DMS 273 treated with DMSO at 0.1 percent for 48 hours (cell line): ENCODE measurements at regions not wholly inside any gene's neighbourhood (a gene's known extent, or its start where the extent isn't known, plus 50 kb on each side); places are given as distances from the start of the nearest gene placed in this dataset.

Experiments
- DNase-seq: peaks from one replicate; lab custom pipeline; 2025; lab: John Stamatoyannopoulos, UW

- DNase-seq, result no peak
These were observed 753.2 kb downstream of the ARAP2 start for GRCh38 chr4:35491093-35491492.

GRCh38 chr4:35493977-35494376 lies 750.3 kb downstream of the ARAP2 start:
- DNase-seq, result no peak

- no peak for DNase-seq
These were observed 749.4 kb downstream of the ARAP2 start for GRCh38 chr4:35494955-35495354.

GRCh38 chr4:35500812-35501211 lies 743.5 kb downstream of the ARAP2 start:
- no peak for DNase-seq

- no peak for DNase-seq
These were observed 740.9 kb downstream of the ARAP2 start for GRCh38 chr4:35503435-35503834.

- no peak for DNase-seq
These were observed 738.2 kb downstream of the ARAP2 start for GRCh38 chr4:35506161-35506560.

GRCh38 chr4:35511851-35512250 lies 732.5 kb downstream of the ARAP2 start:
- no peak for DNase-seq

- DNase-seq, result no peak
These were observed 728.2 kb downstream of the ARAP2 start for GRCh38 chr4:35516102-35516501.

- no peak for DNase-seq
These were observed 724.3 kb downstream of the ARAP2 start for GRCh38 chr4:35520059-35520458.

- no peak for DNase-seq
These were observed 722.6 kb downstream of the ARAP2 start for GRCh38 chr4:35521682-35522081.

GRCh38 chr4:35525192-35525978 lies 718.9 kb downstream of the ARAP2 start:
- no peak for DNase-seq

- DNase-seq, result no peak
These were observed 717.9 kb downstream of the ARAP2 start for GRCh38 chr4:35526456-35526855.

- no peak for DNase-seq
These were observed 709.4 kb downstream of the ARAP2 start for GRCh38 chr4:35534962-35535361.

- DNase-seq, result no peak
These were observed 705.5 kb downstream of the ARAP2 start for GRCh38 chr4:35538807-35539206.

- no peak for DNase-seq
These were observed 704.8 kb downstream of the ARAP2 start for GRCh38 chr4:35539404-35540055.

GRCh38 chr4:35541146-35541887 lies 703.0 kb downstream of the ARAP2 start:
- DNase-seq, result no peak

- no peak for DNase-seq
These were observed 702.5 kb downstream of the ARAP2 start for GRCh38 chr4:35541888-35542213.

GRCh38 chr4:35548921-35549320 lies 695.4 kb downstream of the ARAP2 start:
- DNase-seq, result no peak

- no peak for DNase-seq
These were observed 687.9 kb downstream of the ARAP2 start for GRCh38 chr4:35556387-35556786.

- DNase-seq, result no peak
These were observed 684.6 kb downstream of the ARAP2 start for GRCh38 chr4:35559559-35560365.

GRCh38 chr4:35562861-35563260 lies 681.5 kb downstream of the ARAP2 start:
- DNase-seq, result no peak

GRCh38 chr4:35565640-35566039 lies 678.7 kb downstream of the ARAP2 start:
- no peak for DNase-seq
